GM20000 (cell line): ENCODE measurements at regions not wholly inside any gene's neighbourhood (a gene's known extent, or its start where the extent isn't known, plus 50 kb on each side); places are given as distances from the start of the nearest gene placed in this dataset.

Experiments used
- DNase-seq: peaks from one replicate; pipeline ENCODE4 v3.0.0; 2012; ENCODE audit warnings: low spot score
- CTCF ChIP-seq: IDR thresholded peaks from 2 replicates; pipeline ENCODE4 v1.5.1; 2012; ENCODE audit warnings: mild to moderate bottlenecking, control low read depth; ENCODE audit errors: extremely low read depth, missing control alignments

- no peak for TF ChIP-seq CTCF
- no peak for DNase-seq
Measured at GRCh38 chr2:128590309-128591021, 271.8 kb upstream of the HS6ST1 start.

- no peak for TF ChIP-seq CTCF
- no peak for DNase-seq
Measured at GRCh38 chr2:128591022-128591860, 272.6 kb upstream of the HS6ST1 start.

- no peak for DNase-seq
- no peak for TF ChIP-seq CTCF
Measured at GRCh38 chr2:128591861-128592822, 273.5 kb upstream of the HS6ST1 start.

GRCh38 chr2:128593518-128593878 lies 274.8 kb upstream of the HS6ST1 start:
- no peak for DNase-seq
- TF ChIP-seq CTCF, result no peak

GRCh38 chr2:128593879-128594650 lies 275.4 kb upstream of the HS6ST1 start:
- DNase-seq, result no peak
- TF ChIP-seq CTCF, result no peak

- no peak for DNase-seq
- TF ChIP-seq CTCF, result no peak
Measured at GRCh38 chr2:128594651-128594910, 275.9 kb upstream of the HS6ST1 start.
